Vagina (tissue), 2 donors: ENCODE measurements at regions not wholly inside any gene's neighbourhood (a gene's known extent, or its start where the extent isn't known, plus 50 kb on each side); places are given as distances from the start of the nearest gene placed in this dataset.

Source experiments
- DNase-seq, 2 donors: peaks; one replicate each; pipeline ENCODE4 v3.0.0-alpha.2; 2017; ENCODE audit errors: extremely low spot score in 2 of 2
- H3K27ac ChIP-seq: fragments of 200-600 bp; sonication (generic); one replicate; pipeline ENCODE4 v1.5.1; 2019
- H3K27me3 ChIP-seq: fragments of 200-600 bp; sonication (generic); one replicate; pipeline ENCODE4 v1.5.1; 2019
- H3K36me3 ChIP-seq, 2 donors: fragments of 200-600 bp; sonication (generic); one replicate each; pipeline ENCODE4 v1.5.1; 2017 to 2019
- H3K4me1 ChIP-seq: fragments of 200-600 bp; sonication (generic); one replicate; pipeline ENCODE4 v1.5.1; 2019
- H3K4me3 ChIP-seq, 2 donors: fragments of 200-600 bp; sonication (generic); 1 replicate in 1 of 2; 2 replicates in 1 of 2; pipeline ENCODE4 v1.5.1; 2016 to 2019
- H3K9me3 ChIP-seq: fragments of 200-600 bp; sonication (generic); one replicate; pipeline ENCODE4 v1.5.1; 2019
- POLR2A ChIP-seq, 2 donors: fragments of 450-650 bp; IDR thresholded peaks; one replicate each; pipeline ENCODE4 v1.6.1; 2017; ENCODE audit warnings: antibody characterized with exemption in 2 of 2, mild to moderate bottlenecking in 2 of 2, moderate library complexity in 2 of 2
- POLR2AphosphoS5 ChIP-seq, 2 donors: sonication (generic); formaldehyde crosslinking; IDR thresholded peaks; one replicate each; pipeline ENCODE4 v1.9.0; 2017; ENCODE audit warnings: antibody characterized with exemption in 2 of 2, mild to moderate bottlenecking in 2 of 2, low read depth in 1 of 2; ENCODE audit not compliant: insufficient read depth in 1 of 2
- intact Hi-C: fragments of 100-400 bp; cut with DNase I; formaldehyde crosslinking; loops from one replicate; pipeline ENCODE4 v1.15.1; 2023
- TF ChIP-seq, protein P1 (sequence below), 3 experiments: fragments of 450-650 bp in 2 of 3; fragments of 200-600 bp in 1 of 3; sonication (generic) in 1 of 3; IDR thresholded peaks; one replicate each; pipeline ENCODE4 v1.5.1; 2017 to 2019; ENCODE audit warnings: antibody characterized with exemption in 3 of 3, mild to moderate bottlenecking in 2 of 3, moderate library complexity in 2 of 3

DNA sequence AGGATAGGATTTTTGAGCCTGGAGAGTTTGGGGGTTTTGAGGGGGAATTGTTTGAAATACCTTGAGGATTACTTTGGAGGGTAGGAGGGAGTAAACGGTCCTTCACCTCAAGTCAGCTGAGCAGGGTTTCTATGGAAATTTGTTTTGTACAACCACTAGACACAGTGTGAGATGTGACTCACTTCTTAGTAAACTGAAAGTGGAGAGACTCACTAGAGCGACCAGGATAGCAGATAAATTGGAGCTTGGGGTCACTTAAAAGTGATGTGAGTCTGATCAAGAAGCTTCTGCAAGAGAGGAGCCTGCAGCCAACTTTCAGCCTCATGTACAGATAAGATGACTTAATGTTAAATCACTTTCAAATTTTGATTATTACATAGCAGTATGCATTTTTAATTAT, 1945.9 kb upstream of the NUDT12 start:
- no peak for DNase-seq
- H3K27me3 ChIP-seq: no peaks in the 10 kb centered on the region
- H3K36me3 ChIP-seq: no peaks in the 10 kb centered on the region
- no peak overlapping the region for H3K4me3 ChIP-seq
- no peaks in the 10 kb centered on the region for H3K9me3 ChIP-seq
- no peak overlapping the region for H3K27ac ChIP-seq
- intact Hi-C loops: no loop called here
- no peaks in the 10 kb centered on the region for H3K4me1 ChIP-seq
- TF ChIP-seq POLR2AphosphoS5 (IDR thresholded peaks at IDR 0.05; ENCODE audit: insufficient read depth in 1 of 2, low read depth in 1 of 2) (no peak), POLR2A (IDR thresholded peaks at IDR 0.05) (no peak)
- TF ChIP-seq, protein P1, sequence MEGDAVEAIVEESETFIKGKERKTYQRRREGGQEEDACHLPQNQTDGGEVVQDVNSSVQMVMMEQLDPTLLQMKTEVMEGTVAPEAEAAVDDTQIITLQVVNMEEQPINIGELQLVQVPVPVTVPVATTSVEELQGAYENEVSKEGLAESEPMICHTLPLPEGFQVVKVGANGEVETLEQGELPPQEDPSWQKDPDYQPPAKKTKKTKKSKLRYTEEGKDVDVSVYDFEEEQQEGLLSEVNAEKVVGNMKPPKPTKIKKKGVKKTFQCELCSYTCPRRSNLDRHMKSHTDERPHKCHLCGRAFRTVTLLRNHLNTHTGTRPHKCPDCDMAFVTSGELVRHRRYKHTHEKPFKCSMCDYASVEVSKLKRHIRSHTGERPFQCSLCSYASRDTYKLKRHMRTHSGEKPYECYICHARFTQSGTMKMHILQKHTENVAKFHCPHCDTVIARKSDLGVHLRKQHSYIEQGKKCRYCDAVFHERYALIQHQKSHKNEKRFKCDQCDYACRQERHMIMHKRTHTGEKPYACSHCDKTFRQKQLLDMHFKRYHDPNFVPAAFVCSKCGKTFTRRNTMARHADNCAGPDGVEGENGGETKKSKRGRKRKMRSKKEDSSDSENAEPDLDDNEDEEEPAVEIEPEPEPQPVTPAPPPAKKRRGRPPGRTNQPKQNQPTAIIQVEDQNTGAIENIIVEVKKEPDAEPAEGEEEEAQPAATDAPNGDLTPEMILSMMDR (IDR thresholded peaks at IDR 0.05): no peak

DNA sequence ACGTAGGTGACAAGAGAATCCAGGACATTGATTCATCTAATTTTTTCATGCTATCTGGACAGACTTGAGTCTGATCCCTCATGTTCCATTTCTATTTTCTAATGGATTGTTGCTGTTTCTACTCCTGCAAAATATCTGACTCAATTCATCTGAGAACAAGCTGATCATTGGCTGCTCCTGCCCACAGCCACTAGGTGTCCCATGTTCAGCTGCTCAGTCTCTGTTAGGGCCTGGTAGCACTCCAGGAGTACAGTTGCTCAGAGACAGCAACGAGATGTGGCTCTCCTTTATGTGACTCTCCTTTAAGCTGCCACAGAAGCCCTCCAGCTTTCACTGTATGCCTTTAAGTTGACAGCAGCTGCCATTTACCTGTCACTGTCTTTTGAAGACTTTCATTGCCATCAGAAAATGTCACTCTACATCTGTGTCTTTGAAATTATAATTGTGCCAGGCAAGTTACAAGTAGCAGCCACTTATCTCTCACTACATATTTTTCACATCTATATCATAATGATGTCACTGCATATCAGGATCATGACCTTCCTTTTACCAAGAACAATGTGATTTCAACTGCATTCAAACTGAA, 1944.2 kb upstream of the NUDT12 start:
- TF ChIP-seq POLR2AphosphoS5 (IDR thresholded peaks at IDR 0.05; ENCODE audit: insufficient read depth in 1 of 2, low read depth in 1 of 2) (no peak), POLR2A (IDR thresholded peaks at IDR 0.05) (no peak)
- TF ChIP-seq, protein P1 (IDR thresholded peaks at IDR 0.05): no peak
- no peak overlapping the region for H3K27ac ChIP-seq
- H3K9me3 ChIP-seq: no peaks in the 10 kb centered on the region
- H3K27me3 ChIP-seq: no peaks in the 10 kb centered on the region
- H3K4me1 ChIP-seq: no peaks in the 10 kb centered on the region
- H3K4me3 ChIP-seq: no peak overlapping the region
- H3K36me3 ChIP-seq: no peaks in the 10 kb centered on the region
- intact Hi-C loops: no loop called here
- DNase-seq: no peak

DNA sequence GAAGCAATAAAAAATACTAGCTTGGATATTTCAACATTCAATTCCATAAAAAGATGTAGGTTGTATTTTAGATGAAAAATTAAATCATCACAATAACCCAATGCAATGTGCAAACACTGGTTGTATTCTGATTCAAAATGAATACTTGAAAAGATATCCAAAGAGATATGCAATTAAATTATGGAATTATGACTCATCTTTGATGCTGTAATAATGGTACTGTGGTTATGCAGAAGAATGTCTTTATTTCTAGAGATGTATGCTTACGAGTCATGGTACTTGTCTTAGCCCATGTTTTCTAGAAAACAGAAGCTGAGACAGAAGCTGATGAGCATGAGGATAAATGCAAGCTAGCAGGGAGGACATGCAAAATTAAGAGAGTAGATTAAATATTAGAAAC, 1941.4 kb upstream of the NUDT12 start:
- no peak for TF ChIP-seq POLR2A (IDR thresholded peaks at IDR 0.05)
- TF ChIP-seq POLR2AphosphoS5 (IDR thresholded peaks at IDR 0.05; ENCODE audit: insufficient read depth in 1 of 2, low read depth in 1 of 2): no peak
- TF ChIP-seq, protein P1 (IDR thresholded peaks at IDR 0.05): no peak
- no peaks in the 10 kb centered on the region for H3K4me1 ChIP-seq
- intact Hi-C loops: no loop called here

DNA sequence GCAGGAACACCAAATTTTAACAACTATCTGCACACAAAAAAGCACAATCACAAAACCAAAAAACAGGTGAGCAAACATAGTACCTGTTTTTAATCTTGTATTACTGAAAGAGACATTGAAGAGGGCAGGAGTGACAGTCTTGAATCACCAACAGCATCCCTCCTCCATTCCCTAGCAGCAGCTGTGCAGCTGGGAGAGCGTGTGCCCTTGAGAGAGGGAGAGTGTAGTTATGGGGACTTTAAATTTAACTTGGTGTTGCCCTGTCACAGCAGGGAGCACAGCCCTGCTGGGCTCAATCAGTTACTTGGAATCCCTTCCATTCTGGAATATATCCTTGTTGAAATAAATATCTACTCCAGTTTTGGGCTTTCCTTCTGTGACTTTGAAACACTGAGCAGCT, 1938.7 kb upstream of the NUDT12 start:
- TF ChIP-seq POLR2A (IDR thresholded peaks at IDR 0.05) (no peak), POLR2AphosphoS5 (IDR thresholded peaks at IDR 0.05; ENCODE audit: insufficient read depth in 1 of 2, low read depth in 1 of 2) (no peak)
- TF ChIP-seq, protein P1 (IDR thresholded peaks at IDR 0.05): no peak
- Histone ChIP-seq H3K4me1 (no peaks in the 10 kb centered on the region), H3K27ac (no peak overlapping the region), H3K9me3 (no peaks in the 10 kb centered on the region), H3K36me3 (no peaks in the 10 kb centered on the region), H3K4me3 (no peak overlapping the region), H3K27me3 (no peaks in the 10 kb centered on the region)
- intact Hi-C loops: no loop called here
- DNase-seq: no peak

More for the DNA sequence above, 1941.4 kb upstream of the NUDT12 start:
- H3K4me3 ChIP-seq: no peak overlapping the region
- H3K27me3 ChIP-seq: no peaks in the 10 kb centered on the region
- H3K9me3 ChIP-seq: no peaks in the 10 kb centered on the region
- H3K27ac ChIP-seq: no peak overlapping the region
- DNase-seq: no peak
- no peaks in the 10 kb centered on the region for H3K36me3 ChIP-seq

DNA sequence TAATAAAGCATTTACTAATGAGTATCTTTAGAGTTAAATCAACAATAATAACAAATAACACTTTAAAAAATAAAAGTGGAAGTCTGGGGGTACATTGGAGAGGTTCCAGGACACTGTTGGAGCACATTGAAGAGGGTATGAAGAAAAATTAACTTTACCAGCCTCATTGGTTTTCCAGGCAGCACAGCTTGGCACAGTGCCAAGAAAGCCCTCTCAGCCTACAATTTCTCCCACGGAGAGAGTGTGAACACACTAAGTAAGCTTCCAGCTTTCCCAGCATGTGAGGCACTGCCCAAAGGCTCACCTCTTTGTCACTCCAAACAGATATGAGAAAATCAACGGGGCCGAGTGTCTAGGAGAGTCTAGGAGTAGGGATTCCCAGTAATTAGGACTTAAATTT, 1912.8 kb upstream of the NUDT12 start:
- DNase-seq: no peak
- Histone ChIP-seq H3K4me1 (no peaks in the 10 kb centered on the region), H3K4me3 (no peak overlapping the region), H3K9me3 (no peaks in the 10 kb centered on the region), H3K36me3 (no peaks in the 10 kb centered on the region), H3K27me3 (no peaks in the 10 kb centered on the region), H3K27ac (no peak overlapping the region)
- TF ChIP-seq, protein P1 (IDR thresholded peaks at IDR 0.05): no peak
- TF ChIP-seq POLR2AphosphoS5 (IDR thresholded peaks at IDR 0.05; ENCODE audit: insufficient read depth in 1 of 2, low read depth in 1 of 2) (no peak), POLR2A (IDR thresholded peaks at IDR 0.05) (no peak)
- intact Hi-C loops: no loop called here
